Embryonic facial prominence (tissue), 1 donor: ENCODE measurements at regions not wholly inside any gene's neighbourhood (a gene's known extent, or its start where the extent isn't known, plus 50 kb on each side); places are given as distances from the start of the nearest gene placed in this dataset.
"Not testable (repeated sequence)": the region's sequence is repeated elsewhere in the genome, so short reads cannot be mapped to it uniquely, and the experiment has no call there.

Source experiments
- DNase-seq: peaks from one replicate; pipeline ENCODE4 v3.0.0-alpha.2; 2016; ENCODE audit errors: extremely low spot score

GRCh38 chr3:125697126-125697525 lies 101.8 kb upstream of the OSBPL11 start:
- DNase-seq, result not testable (repeated sequence)

- DNase-seq, result not testable (repeated sequence)
Observed at GRCh38 chr3:125697979-125698640, 102.8 kb upstream of the OSBPL11 start.

GRCh38 chr3:125715651-125716050 lies 120.4 kb upstream of the OSBPL11 start:
- no peak for DNase-seq

GRCh38 chr3:125732151-125732550 lies 136.9 kb upstream of the OSBPL11 start:
- DNase-seq, result not testable (repeated sequence)

GRCh38 chr3:125741991-125742718 lies 146.9 kb upstream of the OSBPL11 start:
- DNase-seq, result not testable (repeated sequence)

GRCh38 chr3:125742845-125743244 lies 147.5 kb upstream of the OSBPL11 start:
- DNase-seq, result not testable (repeated sequence)

- DNase-seq, result not testable (repeated sequence)
Observed at GRCh38 chr3:125757050-125757449, 161.8 kb upstream of the OSBPL11 start.

GRCh38 chr3:125758641-125759130 lies 163.4 kb upstream of the OSBPL11 start:
- DNase-seq, result not testable (repeated sequence)

GRCh38 chr3:125762601-125763000 lies 167.3 kb upstream of the OSBPL11 start:
- DNase-seq, result not testable (repeated sequence)

- DNase-seq, result not testable (repeated sequence)
Observed at GRCh38 chr3:125766285-125766826, 171.1 kb upstream of the OSBPL11 start.

GRCh38 chr3:125766931-125767330 lies 171.6 kb upstream of the OSBPL11 start:
- not testable (repeated sequence) for DNase-seq

GRCh38 chr3:125767641-125768040 lies 172.3 kb upstream of the OSBPL11 start:
- no peak for DNase-seq

GRCh38 chr3:125768821-125769220 lies 173.5 kb upstream of the OSBPL11 start:
- DNase-seq, result not testable (repeated sequence)

- not testable (repeated sequence) for DNase-seq
Observed at GRCh38 chr3:125771506-125771905, 176.2 kb upstream of the OSBPL11 start.

- DNase-seq, result not testable (repeated sequence)
Observed at GRCh38 chr3:125774433-125775034, 179.2 kb upstream of the OSBPL11 start.

- DNase-seq, result not testable (repeated sequence)
Observed at GRCh38 chr3:125775106-125775505, 179.8 kb upstream of the OSBPL11 start.

GRCh38 chr3:125775606-125776294 lies 180.5 kb upstream of the OSBPL11 start:
- not testable (repeated sequence) for DNase-seq

- DNase-seq, result not testable (repeated sequence)
Observed at GRCh38 chr3:125779276-125779675, 184.0 kb upstream of the OSBPL11 start.

GRCh38 chr3:125779918-125780317 lies 184.6 kb upstream of the OSBPL11 start:
- DNase-seq, result not testable (repeated sequence)

GRCh38 chr3:125781678-125782077 lies 186.4 kb upstream of the OSBPL11 start:
- not testable (repeated sequence) for DNase-seq

- DNase-seq, result not testable (repeated sequence)
Observed at GRCh38 chr3:125790312-125790711, 178.7 kb upstream of the ROPN1B start.
